ENCODE measurements at regions not wholly inside any gene's neighbourhood (a gene's known extent, or its start where the extent isn't known, plus 50 kb on each side); places are given as distances from the start of the nearest gene placed in this dataset.
A peak's percentile ranks its signal among the peaks of the same experiment; 100 is the strongest.

GRCh38 chr6:19317431-19317986, 519.7 kb upstream of the ID4 start:
- H3K27ac Mint-ChIP-seq = no peak overlapping the region
- no peaks in the 10 kb centered on the region for H3K4me1 Mint-ChIP-seq
- DNase-seq (no peak), ATAC-seq (no peak)
- no peak overlapping the region for H3K4me3 Mint-ChIP-seq
- no peaks in the 10 kb centered on the region for H3K27me3 Mint-ChIP-seq
- H3K9me3 Mint-ChIP-seq = peaks cover 0 to 10% of the 10 kb centered on the region in 2 donors

DNA sequence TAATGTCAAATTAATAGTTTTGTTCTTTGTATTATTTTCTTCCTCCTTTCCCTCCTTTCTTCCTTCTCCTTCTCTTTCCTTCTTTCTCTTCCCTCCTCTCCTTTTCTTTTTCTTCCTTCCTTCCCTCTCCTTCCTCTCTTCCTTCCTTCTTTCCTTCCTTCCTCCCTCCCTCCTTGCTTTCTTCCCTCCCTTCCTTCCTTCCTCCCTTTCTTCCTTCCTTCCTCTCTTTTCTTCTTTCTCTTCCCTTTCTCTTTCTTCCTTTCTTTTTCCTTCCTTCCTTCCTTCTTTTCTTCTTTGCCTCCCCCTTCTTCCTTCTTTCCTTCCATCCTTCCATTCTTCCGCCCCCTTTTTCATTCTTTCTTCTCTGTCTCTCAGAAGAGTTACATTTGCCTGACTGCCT, 518.2 kb upstream of the ID4 start:
- H3K27ac Mint-ChIP-seq = no peak overlapping the region

DNA sequence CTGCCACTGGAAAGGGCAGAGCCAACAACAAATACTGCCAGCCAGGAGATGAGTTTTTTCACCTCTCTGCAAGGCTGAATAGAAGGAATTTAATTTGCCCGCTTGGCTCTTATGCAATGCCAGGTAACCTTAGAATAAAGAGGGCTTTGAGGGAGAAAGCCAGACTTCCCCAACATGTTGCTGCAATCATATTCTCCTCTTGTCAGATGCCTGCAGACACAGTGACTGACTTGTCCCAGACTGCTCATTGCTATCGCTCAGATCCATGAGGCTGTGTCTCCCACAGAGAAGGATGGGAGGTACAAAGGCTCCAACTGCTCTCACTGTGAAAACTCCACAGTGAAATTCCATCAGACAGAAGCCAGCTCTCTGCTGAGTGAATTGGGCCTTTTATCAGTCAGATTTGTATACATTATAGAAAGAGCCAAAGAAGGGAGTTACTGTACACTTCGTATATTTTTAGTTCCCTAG, 517.0 kb upstream of the ID4 start:
- H3K9me3 Mint-ChIP-seq = peaks cover 0 to 9% of the 10 kb centered on the region in 2 donors
- ATAC-seq (no peak), DNase-seq (no peak)
- no peak overlapping the region for H3K4me3 Mint-ChIP-seq
- H3K27me3 Mint-ChIP-seq = no peaks in the 10 kb centered on the region
- H3K4me1 Mint-ChIP-seq = no peaks in the 10 kb centered on the region
- H3K27ac Mint-ChIP-seq = no peak overlapping the region

More for the DNA sequence above, 518.2 kb upstream of the ID4 start:
- no peaks in the 10 kb centered on the region for H3K4me1 Mint-ChIP-seq
- no peak for ATAC-seq
- no peak for DNase-seq
- H3K4me3 Mint-ChIP-seq = no peak overlapping the region
- H3K9me3 Mint-ChIP-seq = peaks cover 0 to 9% of the 10 kb centered on the region in 2 donors
- H3K27me3 Mint-ChIP-seq = no peaks in the 10 kb centered on the region

GRCh38 chr6:19322691-19323485, 514.3 kb upstream of the ID4 start:
- no peak for ATAC-seq
- no peak for DNase-seq
- Mint-ChIP-seq H3K4me3 (no peak overlapping the region), H3K27me3 (peaks cover 7% of the 10 kb centered on the region), H3K27ac (no peak overlapping the region), H3K9me3 (peaks cover 0 to 5% of the 10 kb centered on the region in 2 donors), H3K4me1 (no peaks in the 10 kb centered on the region)

GRCh38 chr6:19324376-19324775, 512.8 kb upstream of the ID4 start:
- H3K27me3 Mint-ChIP-seq = peaks cover 7% of the 10 kb centered on the region
- ATAC-seq (no peak), DNase-seq (no peak)
- no peak overlapping the region for H3K4me3 Mint-ChIP-seq
- peaks cover 0 to 5% of the 10 kb centered on the region in 2 donors for H3K9me3 Mint-ChIP-seq
- no peak overlapping the region for H3K27ac Mint-ChIP-seq
- H3K4me1 Mint-ChIP-seq = no peaks in the 10 kb centered on the region

GRCh38 chr6:19325335-19325789, 511.8 kb upstream of the ID4 start:
- Mint-ChIP-seq H3K9me3 (peaks cover 0 to 5% of the 10 kb centered on the region in 2 donors), H3K27me3 (peaks cover 7% of the 10 kb centered on the region), H3K4me3 (no peak overlapping the region)

DNA sequence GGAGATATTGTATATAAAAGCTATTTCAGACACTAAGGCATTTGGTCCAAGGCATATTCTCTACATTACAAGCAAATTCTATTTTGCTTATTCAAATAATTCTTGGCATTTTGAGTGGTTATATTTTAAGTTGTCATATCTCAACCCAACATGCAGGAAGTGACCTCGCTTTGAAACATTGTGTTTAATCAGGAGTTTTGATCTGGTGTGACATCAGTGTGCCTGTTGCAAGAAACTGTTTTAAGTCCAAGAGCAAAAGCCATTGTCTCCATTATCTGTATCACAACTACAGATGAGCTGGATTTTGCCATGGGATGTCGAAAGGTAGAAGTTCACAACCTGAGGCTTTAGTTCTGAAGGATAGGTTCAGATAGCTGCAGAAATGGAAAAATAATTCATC, 509.9 kb upstream of the ID4 start:
- H3K27ac Mint-ChIP-seq = no peak overlapping the region
- H3K4me3 Mint-ChIP-seq = no peak overlapping the region
- no peaks in the 10 kb centered on the region for H3K9me3 Mint-ChIP-seq
- DNase-seq = no peak
- no peak for ATAC-seq
- H3K4me1 Mint-ChIP-seq = no peaks in the 10 kb centered on the region
- peaks cover 7% of the 10 kb centered on the region for H3K27me3 Mint-ChIP-seq

More at GRCh38 chr6:19325335-19325789, 511.8 kb upstream of the ID4 start:
- no peak for ATAC-seq
- H3K27ac Mint-ChIP-seq = no peak overlapping the region
- no peaks in the 10 kb centered on the region for H3K4me1 Mint-ChIP-seq
- no peak for DNase-seq

DNA sequence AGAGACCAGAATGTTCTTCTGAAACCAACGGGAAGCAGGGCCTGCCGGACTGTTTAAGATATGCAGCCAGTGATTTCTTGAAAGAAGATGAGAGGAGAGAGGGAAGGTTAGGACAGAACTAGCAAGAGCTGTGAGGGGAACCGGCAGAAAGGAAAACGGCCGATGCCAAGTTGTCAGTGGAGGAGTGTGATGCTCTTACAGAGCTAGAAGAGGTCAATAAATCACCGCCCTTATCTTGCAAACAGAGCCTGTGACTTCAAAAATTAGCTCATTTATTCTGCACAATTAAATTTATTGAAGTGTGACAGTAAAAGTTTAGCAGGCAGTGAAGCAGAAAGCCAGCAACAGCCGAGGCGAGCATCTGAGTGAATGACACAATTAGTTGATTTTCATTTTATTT, 509.5 kb upstream of the ID4 start:
- Mint-ChIP-seq H3K27ac (no peak overlapping the region), H3K4me1 (no peaks in the 10 kb centered on the region), H3K4me3 (no peak overlapping the region), H3K9me3 (no peaks in the 10 kb centered on the region), H3K27me3 (peaks cover 7% of the 10 kb centered on the region)
- no peak for DNase-seq
- ATAC-seq = no peak

DNA sequence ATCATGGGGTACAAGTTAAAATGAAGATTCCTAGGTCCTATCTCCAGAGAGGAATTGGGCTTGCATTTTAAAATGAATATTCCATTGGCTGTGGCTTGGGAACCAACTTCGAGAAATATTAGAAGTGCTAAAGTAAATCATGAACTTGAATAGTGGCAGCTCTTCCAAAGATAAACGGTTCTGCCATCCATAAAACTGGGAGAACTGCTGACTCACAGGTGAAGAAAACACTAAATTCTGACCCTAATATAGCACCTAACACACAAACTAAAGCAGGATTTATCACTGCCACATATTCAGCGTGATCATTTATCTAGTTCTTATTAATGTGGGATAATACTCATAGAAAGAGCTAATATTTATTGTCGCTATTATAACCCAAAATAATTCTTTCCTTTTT, 508.1 kb upstream of the ID4 start:
- Mint-ChIP-seq H3K4me1 (no peaks in the 10 kb centered on the region), H3K4me3 (no peak overlapping the region), H3K27ac (no peak overlapping the region), H3K9me3 (no peaks in the 10 kb centered on the region), H3K27me3 (peaks cover 7% of the 10 kb centered on the region)
- no peak for DNase-seq
- no peak for ATAC-seq

- H3K27me3 Mint-ChIP-seq = peaks cover 7% of the 10 kb centered on the region
- no peaks in the 10 kb centered on the region for H3K9me3 Mint-ChIP-seq
- H3K4me3 Mint-ChIP-seq = no peak overlapping the region
- DNase-seq = no peak
- no peaks in the 10 kb centered on the region for H3K4me1 Mint-ChIP-seq
- no peak for ATAC-seq
- no peak overlapping the region for H3K27ac Mint-ChIP-seq
These were observed 506.1 kb upstream of the ID4 start for GRCh38 chr6:19331089-19331488.

DNA sequence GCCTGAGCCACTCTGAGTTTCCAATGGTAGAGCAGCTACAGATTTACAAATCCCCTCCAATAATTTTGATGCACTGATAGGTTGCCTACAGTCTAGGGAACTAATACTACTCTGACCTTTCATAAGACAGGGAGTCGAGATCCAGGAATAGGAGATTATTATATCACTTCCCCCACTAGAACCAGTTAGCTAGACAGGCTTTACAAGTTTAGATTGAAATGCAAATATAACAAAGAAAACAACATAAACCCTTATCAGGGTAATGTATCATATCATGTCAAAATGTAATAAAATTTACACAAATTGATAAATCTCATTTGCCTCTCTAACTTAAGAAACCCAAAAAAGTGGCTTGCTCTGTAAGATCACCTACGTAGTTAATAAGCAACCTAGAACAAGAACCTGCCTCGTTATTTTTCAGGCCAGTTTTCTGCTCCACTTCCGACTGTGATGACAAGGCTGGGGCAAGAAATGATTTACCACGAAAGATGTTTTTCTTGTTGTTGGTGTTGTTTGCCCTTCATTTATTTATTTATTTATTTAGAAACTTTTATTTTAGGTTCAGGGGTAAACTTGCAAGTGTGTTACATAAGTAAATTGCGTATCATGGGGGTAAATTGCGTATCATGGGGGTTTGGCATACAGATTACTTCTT, 504.2 kb upstream of the ID4 start:
- no peak for ATAC-seq
- no peak overlapping the region for H3K27ac Mint-ChIP-seq
- no peak overlapping the region for H3K4me3 Mint-ChIP-seq
- H3K9me3 Mint-ChIP-seq = no peaks in the 10 kb centered on the region
- no peaks in the 10 kb centered on the region for H3K27me3 Mint-ChIP-seq
- DNase-seq = no peak
- H3K4me1 Mint-ChIP-seq = no peaks in the 10 kb centered on the region

GRCh38 chr6:19333936-19334335, 503.2 kb upstream of the ID4 start:
- Mint-ChIP-seq H3K4me1 (no peaks in the 10 kb centered on the region), H3K27me3 (no peaks in the 10 kb centered on the region), H3K9me3 (no peaks in the 10 kb centered on the region), H3K27ac (no peak overlapping the region), H3K4me3 (no peak overlapping the region)
- DNase-seq (no peak), ATAC-seq (no peak)

GRCh38 chr6:19336579-19336978, 500.6 kb upstream of the ID4 start:
- Mint-ChIP-seq H3K27me3 (no peaks in the 10 kb centered on the region), H3K27ac (no peak overlapping the region), H3K4me1 (no peaks in the 10 kb centered on the region), H3K4me3 (no peak overlapping the region), H3K9me3 (no peaks in the 10 kb centered on the region)
- no peak for ATAC-seq
- DNase-seq = no peak

DNA sequence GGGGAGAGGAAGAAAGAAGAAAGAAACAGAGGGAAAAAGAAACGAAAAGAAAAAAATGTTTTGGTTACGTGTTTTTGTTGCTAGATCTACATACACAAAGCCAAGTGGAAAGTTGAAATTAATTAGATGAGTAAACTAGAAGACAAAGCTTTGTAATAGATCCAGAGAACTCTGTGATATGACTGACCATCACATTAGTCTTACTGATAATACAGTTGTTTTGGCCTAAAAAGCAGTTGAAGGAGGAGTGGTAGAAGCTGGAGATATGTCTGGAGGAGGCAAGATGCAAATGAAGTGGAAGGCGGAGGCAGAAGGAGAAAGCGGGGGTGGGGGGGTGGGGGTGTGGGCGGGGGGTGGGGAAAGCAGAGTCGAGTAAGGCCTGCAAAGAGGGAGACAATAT, 500.1 kb upstream of the ID4 start:
- Mint-ChIP-seq H3K27ac (no peak overlapping the region), H3K9me3 (no peaks in the 10 kb centered on the region), H3K27me3 (no peaks in the 10 kb centered on the region), H3K4me1 (no peaks in the 10 kb centered on the region), H3K4me3 (no peak overlapping the region)
- DNase-seq (no peak), ATAC-seq (no peak)

GRCh38 chr6:19342616-19343015, 494.6 kb upstream of the ID4 start:
- Mint-ChIP-seq H3K4me3 (no peak overlapping the region), H3K4me1 (no peaks in the 10 kb centered on the region), H3K27ac (peak overlapping the region in 1 of 2 donors; percentile 11), H3K9me3 (peaks cover 0 to 9% of the 10 kb centered on the region in 2 donors), H3K27me3 (no peaks in the 10 kb centered on the region)
- DNase-seq (no peak), ATAC-seq (no peak)

DNA sequence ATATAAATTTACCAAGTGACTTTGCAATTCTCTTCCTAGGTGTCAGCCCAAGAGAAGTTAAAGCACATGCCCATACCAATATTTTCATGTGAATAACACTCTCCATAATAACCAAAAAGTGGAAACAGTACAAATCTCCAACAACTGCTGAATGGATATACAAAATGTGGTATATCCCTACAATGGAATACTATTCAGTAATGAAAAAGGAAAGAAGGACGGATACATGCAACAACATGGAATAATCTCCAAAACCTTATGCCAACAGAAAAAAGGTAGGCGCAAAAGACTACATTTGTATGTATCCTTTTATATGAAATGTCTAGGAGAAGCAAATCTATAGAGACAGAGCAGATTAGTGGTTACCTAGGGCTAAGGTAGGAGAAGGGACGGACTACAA, 487.7 kb upstream of the ID4 start:
- H3K4me3 Mint-ChIP-seq = no peak overlapping the region
- peaks cover 0 to 20% of the 10 kb centered on the region in 2 donors for H3K9me3 Mint-ChIP-seq

More for the DNA sequence above, 487.7 kb upstream of the ID4 start:
- Mint-ChIP-seq H3K4me1 (no peaks in the 10 kb centered on the region), H3K27ac (no peak overlapping the region), H3K27me3 (no peaks in the 10 kb centered on the region)
- ATAC-seq = no peak
- DNase-seq = no peak
